H1 (cell line): ENCODE measurements at regions not wholly inside any gene's neighbourhood (a gene's known extent, or its start where the extent isn't known, plus 50 kb on each side); places are given as distances from the start of the nearest gene placed in this dataset.

ENCODE experiments used
- CHD2 ChIP-seq: IDR thresholded peaks from 2 replicates; pipeline ENCODE4 v1.6.1; 2012; ENCODE audit warnings: low read length, improper control_type of control experiment
- CTCF ChIP-seq, 3 experiments: IDR thresholded peaks; 1 replicate in 2 of 3; 2 replicates in 1 of 3; pipeline versions ENCODE4 v1.5.1 to v1.6.1; 2011; ENCODE audit warnings: low read length in 3 of 3, mild to moderate bottlenecking in 3 of 3, inconsistent platforms in 2 of 3, low read depth in 1 of 3, moderate library complexity in 1 of 3; ENCODE audit not compliant: insufficient read depth in 1 of 3; ENCODE audit errors: control extremely low read depth in 1 of 3
- EP300 ChIP-seq, 2 experiments: IDR thresholded peaks; 1 replicate in 1 of 2; 2 replicates in 1 of 2; pipeline ENCODE4 v1.6.1; 2011 to 2012; ENCODE audit warnings: low read depth in 2 of 2, low read length in 2 of 2, mild to moderate bottlenecking in 2 of 2, borderline replicate concordance in 1 of 2, inconsistent platforms in 1 of 2, moderate library complexity in 1 of 2
- EZH2 ChIP-seq: fragments of 200-600 bp; sonication (generic); IDR thresholded peaks from 2 replicates; pipeline ENCODE4 v1.7.1; 2012; ENCODE audit warnings: low read depth, mild to moderate bottlenecking, moderate library complexity, low read length, inconsistent platforms; ENCODE audit not compliant: severe bottlenecking
- KDM1A ChIP-seq: fragments of 200-600, 300-600 bp; sonication (generic); IDR thresholded peaks from 2 replicates; pipeline ENCODE4 v1.7.1; 2016; ENCODE audit warnings: mild to moderate bottlenecking, low read length, borderline replicate concordance
- NANOG ChIP-seq: IDR thresholded peaks from 2 replicates; pipeline ENCODE4 v1.6.1; 2011; ENCODE audit warnings: low read length, low read depth, mild to moderate bottlenecking, inconsistent platforms; ENCODE audit not compliant: insufficient read depth, poor library complexity, severe bottlenecking
- POLR2A ChIP-seq, 2 experiments: IDR thresholded peaks; 1 replicate in 1 of 2; 2 replicates in 1 of 2; pipeline ENCODE4 v1.6.1; 2011; ENCODE audit warnings: low read depth in 2 of 2, low read length in 2 of 2, mild to moderate bottlenecking in 2 of 2; ENCODE audit errors: control extremely low read depth in 1 of 2
- RBBP5 ChIP-seq: IDR thresholded peaks from 2 replicates; pipeline ENCODE4 v1.7.1; 2012; ENCODE audit warnings: low read depth, mild to moderate bottlenecking, inconsistent platforms, low read length, moderate library complexity, borderline replicate concordance
- RNF2 ChIP-seq: fragments of 200-900, 300-1000 bp; sonication (generic); IDR thresholded peaks from 2 replicates; pipeline ENCODE4 v1.7.1; 2016; ENCODE audit warnings: borderline replicate concordance, low read depth, mild to moderate bottlenecking, antibody characterized with exemption, low read length; ENCODE audit not compliant: poor library complexity, severe bottlenecking; ENCODE audit errors: missing control alignments
- TF ChIP-seq, protein P1 (sequence below): IDR thresholded peaks from 2 replicates; pipeline ENCODE4 v1.6.1; 2012; ENCODE audit warnings: inconsistent platforms

DNA sequence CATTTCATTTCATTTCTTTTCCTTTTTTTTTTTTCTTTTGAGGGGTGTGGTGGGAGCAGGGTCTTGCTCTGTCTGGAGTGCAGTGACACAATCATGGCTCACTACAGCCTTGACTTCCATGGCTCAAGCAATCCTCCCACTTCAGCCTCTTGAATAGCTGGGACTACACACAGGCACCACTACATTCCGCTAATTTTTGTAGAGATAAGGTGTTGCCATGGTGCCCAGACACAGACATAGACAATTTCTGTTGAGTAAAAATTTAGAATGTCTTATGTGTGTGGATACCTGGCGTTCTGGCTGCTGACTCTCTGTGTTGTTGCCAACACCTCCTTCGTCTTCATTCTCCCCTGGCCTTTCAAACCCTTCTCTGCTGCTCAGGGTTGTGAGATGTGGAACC is 54.0 kb upstream of the PRSS58 start:
- TF ChIP-seq KDM1A: no peak
- TF ChIP-seq CHD2: no peak
- TF ChIP-seq RBBP5: no peak
- TF ChIP-seq, protein P1, sequence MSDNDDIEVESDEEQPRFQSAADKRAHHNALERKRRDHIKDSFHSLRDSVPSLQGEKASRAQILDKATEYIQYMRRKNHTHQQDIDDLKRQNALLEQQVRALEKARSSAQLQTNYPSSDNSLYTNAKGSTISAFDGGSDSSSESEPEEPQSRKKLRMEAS: no peak
- no peak for TF ChIP-seq EP300 (IDR thresholded peaks at IDR 0.05; ENCODE audit: borderline replicate concordance in 1 of 2, low read depth in 2 of 2, low read length in 2 of 2)
- TF ChIP-seq RNF2: no peak
- no peak for TF ChIP-seq EZH2
- TF ChIP-seq CTCF (IDR thresholded peaks at IDR 0.05; ENCODE audit: control extremely low read depth in 1 of 3, insufficient read depth in 1 of 3, low read depth in 1 of 3, low read length in 3 of 3): no peak
- no peak for TF ChIP-seq NANOG
- no peak for TF ChIP-seq POLR2A (IDR thresholded peaks at IDR 0.05; ENCODE audit: control extremely low read depth in 1 of 2, low read depth in 2 of 2, low read length in 2 of 2)
